Esophagus squamous epithelium (tissue), 4 donors: ENCODE measurements at regions not wholly inside any gene's neighbourhood (a gene's known extent, or its start where the extent isn't known, plus 50 kb on each side); places are given as distances from the start of the nearest gene placed in this dataset.

Experiments
- POLR2A ChIP-seq, 4 donors: fragments of 450-650 bp; IDR thresholded peaks; one replicate each; pipeline ENCODE4 v1.6.1; 2017; ENCODE audit warnings: antibody characterized with exemption in 4 of 4, mild to moderate bottlenecking in 4 of 4, moderate library complexity in 3 of 4
- TF ChIP-seq, protein P1 (sequence below), 6 experiments: fragments of 450-650 bp in 4 of 6; fragments of 200-600 bp in 2 of 6; sonication (generic) in 2 of 6; IDR thresholded peaks; one replicate each; pipeline ENCODE4 v1.5.1; 2016 to 2019; ENCODE audit warnings: antibody characterized with exemption in 6 of 6, mild to moderate bottlenecking in 4 of 6, moderate library complexity in 4 of 6

DNA sequence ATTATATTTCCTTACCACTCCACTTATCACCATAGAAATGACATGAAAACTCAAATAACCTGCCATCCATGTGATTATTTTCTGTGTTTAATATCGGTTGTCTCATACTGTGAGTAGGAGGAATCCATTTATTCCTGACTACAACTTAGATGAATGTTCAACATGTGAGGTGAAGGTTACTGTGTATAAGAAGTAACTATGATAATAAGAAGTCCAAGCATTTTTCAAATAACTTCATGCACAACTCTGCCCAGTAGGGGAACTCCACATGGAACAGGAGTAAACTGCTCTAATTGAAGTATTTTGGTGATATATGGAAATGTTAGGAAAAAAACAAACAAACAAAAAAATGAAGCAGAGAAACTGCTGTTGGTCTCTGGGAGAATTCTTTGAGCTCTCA, 447.5 kb upstream of the GRIN3A start:
- TF ChIP-seq, protein P1, sequence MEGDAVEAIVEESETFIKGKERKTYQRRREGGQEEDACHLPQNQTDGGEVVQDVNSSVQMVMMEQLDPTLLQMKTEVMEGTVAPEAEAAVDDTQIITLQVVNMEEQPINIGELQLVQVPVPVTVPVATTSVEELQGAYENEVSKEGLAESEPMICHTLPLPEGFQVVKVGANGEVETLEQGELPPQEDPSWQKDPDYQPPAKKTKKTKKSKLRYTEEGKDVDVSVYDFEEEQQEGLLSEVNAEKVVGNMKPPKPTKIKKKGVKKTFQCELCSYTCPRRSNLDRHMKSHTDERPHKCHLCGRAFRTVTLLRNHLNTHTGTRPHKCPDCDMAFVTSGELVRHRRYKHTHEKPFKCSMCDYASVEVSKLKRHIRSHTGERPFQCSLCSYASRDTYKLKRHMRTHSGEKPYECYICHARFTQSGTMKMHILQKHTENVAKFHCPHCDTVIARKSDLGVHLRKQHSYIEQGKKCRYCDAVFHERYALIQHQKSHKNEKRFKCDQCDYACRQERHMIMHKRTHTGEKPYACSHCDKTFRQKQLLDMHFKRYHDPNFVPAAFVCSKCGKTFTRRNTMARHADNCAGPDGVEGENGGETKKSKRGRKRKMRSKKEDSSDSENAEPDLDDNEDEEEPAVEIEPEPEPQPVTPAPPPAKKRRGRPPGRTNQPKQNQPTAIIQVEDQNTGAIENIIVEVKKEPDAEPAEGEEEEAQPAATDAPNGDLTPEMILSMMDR (IDR thresholded peaks at IDR 0.05), result no peak
- no peak for TF ChIP-seq POLR2A (IDR thresholded peaks at IDR 0.05)
